ENCODE measurements at regions not wholly inside any gene's neighbourhood (a gene's known extent, or its start where the extent isn't known, plus 50 kb on each side); places are given as distances from the start of the nearest gene placed in this dataset.
"Not testable (repeated sequence)": the region's sequence is repeated elsewhere in the genome, so short reads cannot be mapped to it uniquely, and the experiment has no call there.

DNA sequence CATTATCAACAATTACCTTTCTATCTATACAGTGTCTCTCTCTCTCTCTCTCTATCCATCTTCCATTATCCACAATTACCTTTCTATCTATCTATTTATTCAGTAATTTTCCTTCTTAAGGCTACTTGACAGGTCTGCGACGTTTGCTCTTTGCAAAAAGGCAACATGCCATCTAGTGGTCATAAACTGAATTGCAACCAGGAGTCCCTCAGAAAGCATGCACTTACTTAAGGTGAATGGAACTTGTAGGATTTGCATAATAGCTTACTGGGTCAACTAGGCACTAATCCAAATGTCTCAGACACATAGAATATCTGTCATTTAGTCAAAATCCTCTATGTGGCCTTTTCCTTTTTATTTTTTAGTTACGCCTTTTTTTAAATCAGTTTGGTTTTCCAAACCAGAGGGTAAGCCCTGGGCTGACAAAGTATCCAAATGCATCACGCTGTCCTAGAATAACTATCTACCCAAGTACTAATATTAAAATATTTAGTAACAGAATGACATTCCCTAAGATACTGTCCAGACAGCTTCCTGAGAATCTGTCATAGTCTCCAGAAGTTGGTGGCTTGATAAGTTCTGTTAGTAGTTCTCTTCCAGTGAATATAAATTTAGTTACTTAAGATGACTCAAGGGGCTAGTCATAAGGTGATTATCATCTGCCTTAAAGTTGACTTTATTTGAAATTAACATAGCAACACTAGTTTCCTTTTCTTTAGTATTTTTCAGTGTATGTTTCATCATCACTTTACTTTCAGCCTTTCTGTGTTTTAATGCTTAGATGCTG lies 208.3 kb downstream of the PPP1R3A start:
- DNase-seq (ENCODE audit: low read depth) = no peak

DNA sequence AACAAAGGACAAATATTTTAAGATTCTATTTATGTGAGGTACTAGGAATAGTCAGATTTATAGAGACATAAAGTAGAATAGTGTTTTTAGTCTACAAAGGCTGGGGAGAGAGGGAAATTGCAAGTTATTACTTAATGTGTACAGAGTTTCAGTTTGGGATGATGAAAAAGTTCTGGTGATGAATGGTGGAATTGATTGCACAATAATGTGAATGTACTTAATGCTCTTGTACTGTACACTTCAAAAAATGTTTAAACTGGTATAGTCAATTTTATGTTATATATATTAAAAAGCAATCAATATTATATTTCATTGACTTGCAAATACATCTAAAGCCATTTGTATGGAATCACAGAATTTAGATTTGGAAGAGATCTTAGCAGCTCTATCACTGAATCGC lies 213.4 kb downstream of the PPP1R3A start:
- no peak for DNase-seq (ENCODE audit: low read depth)

DNA sequence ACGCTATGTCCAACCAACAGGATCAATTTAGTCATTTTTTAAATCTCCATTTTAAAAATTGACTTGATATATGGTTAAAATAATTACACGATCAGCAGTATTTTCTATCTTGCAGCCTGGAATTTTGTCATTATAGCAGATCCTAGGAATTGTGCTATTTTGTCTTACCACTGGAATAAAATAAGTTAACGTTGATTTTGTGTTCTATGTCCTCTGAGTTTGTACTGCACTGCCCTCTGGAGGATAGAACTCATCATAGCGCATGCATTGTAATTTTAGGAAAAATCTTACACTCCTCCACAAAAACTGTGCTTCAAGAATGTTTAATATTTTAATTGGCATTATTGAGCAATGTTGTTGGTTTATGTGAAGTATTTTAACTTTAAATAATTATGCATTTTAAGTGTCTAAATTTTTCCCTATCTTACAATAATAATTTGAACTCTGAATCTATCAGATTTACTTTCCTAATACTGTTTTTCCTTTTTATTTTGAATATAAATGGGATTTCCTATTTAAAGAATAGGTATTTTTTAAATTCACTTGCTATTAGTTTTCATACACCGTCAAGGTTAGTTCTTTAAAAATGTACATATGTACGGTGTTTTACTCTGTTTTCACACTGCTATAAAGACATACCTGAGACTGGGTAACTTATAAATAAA lies 220.1 kb downstream of the PPP1R3A start:
- DNase-seq (ENCODE audit: low read depth) = no peak

DNA sequence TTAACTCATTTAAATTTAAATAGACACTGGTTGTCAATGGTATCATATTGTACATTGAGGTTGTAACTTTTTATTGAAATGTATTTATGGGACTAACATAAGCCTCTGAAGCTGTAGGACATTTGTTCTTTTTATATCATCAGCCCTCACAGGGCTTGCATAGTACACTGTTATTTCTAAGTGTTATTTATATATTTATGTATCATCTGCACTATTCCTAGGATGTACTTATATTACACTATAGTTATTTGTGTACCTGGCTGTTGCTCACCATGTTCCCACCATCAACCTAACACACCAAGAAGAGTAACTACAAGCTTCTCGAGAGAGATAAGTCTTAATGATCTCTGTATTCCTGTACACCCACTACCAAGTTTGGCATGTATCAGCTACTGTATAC lies 224.7 kb downstream of the PPP1R3A start:
- no peak for DNase-seq (ENCODE audit: low read depth)

GRCh38 chr7:113684165-113684564 lies 234.6 kb downstream of the PPP1R3A start:
- DNase-seq (ENCODE audit: low read depth) = no peak

DNA sequence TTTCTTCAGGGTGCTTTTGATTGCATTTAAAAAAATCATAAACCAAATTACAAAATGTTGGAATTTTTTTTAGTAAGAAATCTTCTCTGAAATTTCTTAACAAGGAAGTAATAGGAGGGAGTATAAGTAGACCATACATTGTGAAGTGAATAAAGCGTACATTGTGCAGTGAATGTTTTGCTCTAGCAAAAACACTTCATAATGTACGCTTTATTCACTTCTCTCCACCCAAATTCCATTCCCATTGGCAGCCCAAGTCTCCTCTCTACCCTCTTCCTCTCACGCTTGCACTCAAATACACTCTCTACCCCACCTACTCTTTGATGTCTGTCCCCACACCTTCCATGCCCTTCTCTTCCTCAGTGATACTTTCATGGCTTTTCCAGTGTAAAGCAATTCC lies 241.0 kb downstream of the PPP1R3A start:
- no peak for DNase-seq (ENCODE audit: low read depth)

GRCh38 chr7:113664867-113665266 lies 253.9 kb downstream of the PPP1R3A start:
- DNase-seq (ENCODE audit: low read depth) = no peak

DNA sequence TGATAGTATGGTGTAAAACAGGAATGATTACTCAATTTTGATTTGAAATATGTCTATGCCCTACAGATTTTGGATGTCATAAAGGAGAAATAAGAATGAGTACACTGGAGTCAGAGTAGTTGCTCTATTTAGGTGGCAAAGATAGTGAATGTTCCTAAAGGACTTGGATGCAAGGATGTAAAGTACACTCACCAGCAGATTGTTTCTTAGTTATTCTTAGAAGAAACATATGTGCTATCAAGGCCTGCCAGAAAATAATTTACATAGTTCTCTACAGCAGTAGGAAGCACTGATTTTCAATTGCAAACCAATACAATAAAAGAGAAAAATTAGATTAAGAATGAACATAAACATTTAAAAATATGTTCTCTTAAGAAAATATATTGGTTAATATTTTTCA lies 259.4 kb downstream of the PPP1R3A start:
- DNase-seq (ENCODE audit: low read depth) = no peak

GRCh38 chr7:113657603-113658002 lies 261.2 kb downstream of the PPP1R3A start:
- DNase-seq (ENCODE audit: low read depth) = no peak

GRCh38 chr7:113652501-113652900 lies 266.3 kb downstream of the PPP1R3A start:
- DNase-seq (ENCODE audit: low read depth) = no peak

GRCh38 chr7:113649556-113649955 lies 269.3 kb downstream of the PPP1R3A start:
- DNase-seq (ENCODE audit: low read depth) = no peak

DNA sequence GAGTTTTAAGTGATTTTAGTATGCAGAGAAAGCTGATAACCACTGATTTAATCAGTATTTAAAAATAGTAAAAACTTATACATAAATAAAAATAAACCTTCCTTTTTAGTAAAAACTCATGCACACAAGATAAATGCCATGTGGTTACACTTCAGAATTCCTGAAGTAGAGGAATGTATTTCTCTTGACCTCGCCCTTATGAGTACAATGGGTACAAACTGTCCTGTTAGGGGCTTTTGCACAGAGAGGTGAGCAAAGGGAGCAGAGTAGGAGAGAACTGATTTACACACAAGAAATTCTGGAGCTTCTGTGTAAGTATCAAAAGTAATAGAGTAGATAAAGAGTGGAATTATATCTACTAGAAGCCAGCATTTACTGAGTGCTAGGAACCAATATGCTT lies 279.6 kb downstream of the PPP1R3A start:
- no peak for DNase-seq (ENCODE audit: low read depth)

GRCh38 chr7:113636727-113637421 lies 281.9 kb downstream of the PPP1R3A start:
- DNase-seq (ENCODE audit: low read depth) = no peak

DNA sequence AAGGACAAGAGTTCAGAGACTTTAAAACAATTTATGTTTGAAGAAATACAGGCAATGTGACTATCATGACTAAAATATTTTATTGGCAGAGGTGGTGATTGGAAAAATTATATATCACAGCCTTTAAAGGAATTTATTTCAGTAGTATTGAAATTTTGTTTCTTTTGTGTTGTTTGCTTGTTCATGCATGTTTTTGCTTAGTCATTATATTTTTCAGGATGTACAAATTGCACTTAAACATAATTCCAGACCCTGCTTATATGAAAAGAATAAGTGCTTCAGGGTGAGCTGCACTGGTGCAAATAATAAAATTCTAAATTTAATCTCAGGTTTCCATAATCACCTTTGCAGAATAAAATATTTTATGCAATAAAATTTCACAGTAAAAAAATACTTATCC lies 283.3 kb downstream of the PPP1R3A start:
- DNase-seq (ENCODE audit: low read depth) = no peak

- DNase-seq (ENCODE audit: low read depth) = no peak
These were observed 285.7 kb downstream of the PPP1R3A start for GRCh38 chr7:113633073-113633472.

DNA sequence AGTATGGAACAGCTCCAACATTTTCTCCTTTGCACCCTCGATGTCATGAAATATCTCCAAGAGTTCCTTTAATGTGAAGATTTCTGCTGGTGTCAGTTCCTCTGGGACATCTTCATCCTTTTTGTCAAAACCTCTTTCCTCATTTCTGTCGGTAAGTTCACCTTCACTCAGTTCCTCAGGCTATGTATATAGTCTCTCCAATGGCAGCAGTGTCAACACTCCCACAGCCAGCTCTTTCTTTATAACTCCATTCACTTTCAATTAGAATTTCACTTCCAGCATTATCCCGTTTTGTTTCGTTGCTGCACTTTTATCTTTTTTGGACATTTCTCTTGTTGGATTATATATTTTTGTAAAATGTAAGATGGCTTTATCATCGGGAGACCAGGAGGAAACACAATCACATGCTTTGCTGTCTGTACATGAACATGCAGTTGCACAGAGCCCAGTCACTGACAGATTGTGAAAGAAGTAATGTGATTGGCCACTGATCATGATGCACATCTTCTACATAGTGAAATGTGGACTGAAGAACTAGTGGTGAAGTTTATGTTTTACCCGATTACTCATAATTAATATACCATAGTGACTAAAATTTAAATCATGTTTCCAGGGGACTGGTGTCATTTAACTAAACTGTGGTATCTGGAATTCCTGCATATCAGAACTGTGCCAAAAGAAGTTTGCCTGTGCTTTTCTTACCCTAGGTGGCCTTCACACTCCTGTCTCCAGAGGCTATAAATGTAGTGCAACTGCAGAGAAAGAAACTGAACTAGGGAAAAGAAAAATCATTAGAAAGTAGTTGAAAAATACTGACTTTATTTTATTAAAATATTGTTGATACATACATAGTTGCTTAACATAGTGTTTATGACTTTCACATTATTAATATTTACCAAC lies 289.6 kb downstream of the PPP1R3A start:
- no peak for DNase-seq (ENCODE audit: low read depth)

GRCh38 chr7:113625494-113626102 lies 293.2 kb downstream of the PPP1R3A start:
- DNase-seq (ENCODE audit: low read depth) = no peak

GRCh38 chr7:113622796-113623195 lies 296.0 kb downstream of the PPP1R3A start:
- no peak for DNase-seq (ENCODE audit: low read depth)

GRCh38 chr7:113610572-113610971 lies 308.2 kb downstream of the PPP1R3A start:
- no peak for DNase-seq (ENCODE audit: low read depth)

- no peak for DNase-seq (ENCODE audit: low read depth)
These were observed 310.0 kb downstream of the PPP1R3A start for GRCh38 chr7:113608782-113609181.

DNA sequence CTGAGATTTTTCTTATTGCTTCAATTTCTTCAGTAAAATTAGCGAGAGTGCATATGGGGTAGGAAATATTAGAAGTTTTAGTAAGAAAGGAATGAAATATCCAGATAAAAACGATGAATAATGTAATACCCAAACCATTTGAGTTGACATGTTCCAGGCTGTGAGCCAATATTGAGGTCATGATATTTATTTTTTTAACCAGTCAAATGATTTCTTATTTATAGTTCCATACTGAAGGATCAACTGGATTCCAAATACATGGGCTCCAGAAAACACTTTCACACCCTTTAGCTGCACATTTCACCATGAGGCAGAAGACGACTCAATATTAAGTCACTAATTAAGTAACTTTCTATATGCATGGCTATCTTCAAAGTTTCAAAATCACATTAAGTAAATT lies 312.5 kb downstream of the PPP1R3A start:
- DNase-seq (ENCODE audit: low read depth) = no peak

- not testable (repeated sequence) for DNase-seq (ENCODE audit: low read depth)
These were observed 318.4 kb downstream of the PPP1R3A start for GRCh38 chr7:113600428-113600827.

Data from stimulated activated CD8-positive, alpha-beta memory T cell treated with anti-CD3 and anti-CD28 coated beads, Interleukin-15, amount 100 ng/mL, for 1 hour (primary cell).